Stimulated activated CD4-positive, alpha-beta T cell treated with anti-CD3 and anti-CD28 coated beads, TNF-alpha, amount 100 ng/mL, for 24 hours (primary cell): ENCODE measurements at regions not wholly inside any gene's neighbourhood (a gene's known extent, or its start where the extent isn't known, plus 50 kb on each side); places are given as distances from the start of the nearest gene placed in this dataset.
"Not testable (repeated sequence)": the region's sequence is repeated elsewhere in the genome, so short reads cannot be mapped to it uniquely, and the experiment has no call there.

ENCODE experiments used
- DNase-seq, 3 experiments: peaks; one replicate each; pipeline ENCODE4 v3.0.0-alpha.2; 2020; ENCODE audit warnings: low read depth in 3 of 3

- DNase-seq = no peak
Measured at GRCh38 chr10:36493516-36493880, 631.9 kb upstream of the ANKRD30A start.

- DNase-seq = no peak
Measured at GRCh38 chr10:36492590-36493515, 632.5 kb upstream of the ANKRD30A start.

GRCh38 chr10:36491926-36492325 is 633.5 kb upstream of the ANKRD30A start:
- DNase-seq = no peak

- DNase-seq = no peak
Measured at GRCh38 chr10:36489611-36490228, 635.7 kb upstream of the ANKRD30A start.

- DNase-seq = no peak
Measured at GRCh38 chr10:36489181-36489580, 636.2 kb upstream of the ANKRD30A start.

- DNase-seq = no peak
Measured at GRCh38 chr10:36488579-36488978, 636.8 kb upstream of the ANKRD30A start.

- DNase-seq = no peak
Measured at GRCh38 chr10:36479073-36479472, 646.3 kb upstream of the ANKRD30A start.

GRCh38 chr10:36476399-36476798 is 649.0 kb upstream of the ANKRD30A start:
- DNase-seq = no peak

- no peak for DNase-seq
Measured at GRCh38 chr10:36475746-36476145, 649.7 kb upstream of the ANKRD30A start.

GRCh38 chr10:36474456-36474855 is 650.9 kb upstream of the ANKRD30A start:
- no peak for DNase-seq

- no peak for DNase-seq
Measured at GRCh38 chr10:36473122-36473521, 652.3 kb upstream of the ANKRD30A start.

- no peak for DNase-seq
Measured at GRCh38 chr10:36469585-36469984, 655.8 kb upstream of the ANKRD30A start.

GRCh38 chr10:36468620-36469019 is 656.8 kb upstream of the ANKRD30A start:
- DNase-seq = no peak

- no peak for DNase-seq
Measured at GRCh38 chr10:36465604-36466379, 659.6 kb upstream of the ANKRD30A start.

GRCh38 chr10:36464291-36464690 is 661.1 kb upstream of the ANKRD30A start:
- no peak for DNase-seq

GRCh38 chr10:36463390-36463789 is 662.0 kb upstream of the ANKRD30A start:
- DNase-seq = no peak

- DNase-seq = no peak
Measured at GRCh38 chr10:36462194-36462593, 663.2 kb upstream of the ANKRD30A start.

- not testable (repeated sequence) for DNase-seq
Measured at GRCh38 chr10:36458437-36458836, 667.0 kb upstream of the ANKRD30A start.

GRCh38 chr10:36457751-36458150 is 667.6 kb upstream of the ANKRD30A start:
- DNase-seq = no peak

GRCh38 chr10:36455526-36456133 is 669.8 kb upstream of the ANKRD30A start:
- no peak for DNase-seq

GRCh38 chr10:36452851-36453250 is 672.5 kb upstream of the ANKRD30A start:
- no peak for DNase-seq

GRCh38 chr10:36451391-36451970 is 673.9 kb upstream of the ANKRD30A start:
- no peak for DNase-seq
